ENCODE measurements at regions not wholly inside any gene's neighbourhood (a gene's known extent, or its start where the extent isn't known, plus 50 kb on each side); places are given as distances from the start of the nearest gene placed in this dataset.

DNA sequence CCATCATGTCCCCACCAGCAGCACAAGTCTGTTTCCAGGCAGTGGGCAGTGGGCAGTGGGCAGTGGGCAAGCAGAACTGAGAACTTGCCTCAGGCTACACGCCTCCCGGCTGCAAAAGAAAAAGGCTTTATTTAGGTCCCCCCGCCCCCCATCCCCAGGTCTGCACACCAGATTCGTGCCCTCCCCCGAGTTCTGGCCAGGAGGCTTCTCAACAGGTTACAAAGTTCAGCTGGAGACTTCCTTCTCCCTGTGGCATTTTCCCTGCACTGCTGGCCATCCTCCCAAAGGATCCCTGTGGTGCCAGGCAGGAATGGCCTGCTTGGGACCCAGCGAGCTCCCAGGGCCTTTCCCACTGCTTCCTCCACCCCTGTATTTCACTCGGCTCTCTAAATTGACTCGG, 97.0 kb upstream of the TRIM2 start:
- FAIRE-seq = no peak

DNA sequence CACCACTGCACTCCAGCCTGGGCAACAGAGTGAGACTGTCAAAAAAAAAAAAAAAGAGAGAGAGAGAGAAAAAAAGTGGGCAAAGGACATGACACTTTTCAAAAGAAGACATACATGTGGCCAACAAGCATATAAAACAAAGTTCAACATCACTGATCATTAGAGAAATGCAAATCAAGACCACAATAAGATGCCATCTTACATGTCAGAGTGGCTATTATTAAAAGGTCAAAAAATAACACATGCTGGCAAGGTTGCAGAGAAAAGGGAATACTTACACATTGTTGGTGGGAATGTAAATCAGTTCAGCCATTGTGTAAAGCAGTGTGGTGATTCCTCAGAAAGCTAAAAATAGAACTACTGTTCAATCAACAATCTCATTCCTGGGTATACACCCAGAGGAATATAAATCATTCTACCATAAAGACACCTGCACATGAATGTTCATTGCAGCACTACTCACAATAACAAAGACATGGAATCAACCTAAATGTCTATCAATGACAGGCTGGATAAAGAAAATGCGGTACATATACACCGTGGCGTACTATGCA, 94.9 kb upstream of the TRIM2 start:
- FAIRE-seq = no peak

DNA sequence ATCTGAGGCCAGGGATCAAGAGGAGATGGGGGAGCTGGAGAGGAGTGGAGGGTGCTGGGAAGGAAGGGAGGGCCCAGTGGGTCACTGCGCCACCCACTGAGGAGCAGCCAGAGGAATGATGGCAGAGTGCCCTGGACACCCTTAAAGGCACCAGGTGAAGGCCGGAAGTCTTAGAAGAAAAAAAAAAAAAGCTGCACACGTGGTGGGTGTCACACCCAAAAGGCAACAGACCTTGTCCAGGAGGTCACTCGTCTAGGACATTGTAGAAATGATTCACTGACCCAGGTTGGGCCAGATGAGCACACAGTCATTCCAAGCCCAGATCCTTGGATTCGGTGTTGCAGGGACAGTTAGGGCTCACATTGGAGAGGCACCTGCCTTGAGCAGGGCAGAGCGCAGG, 93.5 kb upstream of the TRIM2 start:
- no peak for FAIRE-seq

DNA sequence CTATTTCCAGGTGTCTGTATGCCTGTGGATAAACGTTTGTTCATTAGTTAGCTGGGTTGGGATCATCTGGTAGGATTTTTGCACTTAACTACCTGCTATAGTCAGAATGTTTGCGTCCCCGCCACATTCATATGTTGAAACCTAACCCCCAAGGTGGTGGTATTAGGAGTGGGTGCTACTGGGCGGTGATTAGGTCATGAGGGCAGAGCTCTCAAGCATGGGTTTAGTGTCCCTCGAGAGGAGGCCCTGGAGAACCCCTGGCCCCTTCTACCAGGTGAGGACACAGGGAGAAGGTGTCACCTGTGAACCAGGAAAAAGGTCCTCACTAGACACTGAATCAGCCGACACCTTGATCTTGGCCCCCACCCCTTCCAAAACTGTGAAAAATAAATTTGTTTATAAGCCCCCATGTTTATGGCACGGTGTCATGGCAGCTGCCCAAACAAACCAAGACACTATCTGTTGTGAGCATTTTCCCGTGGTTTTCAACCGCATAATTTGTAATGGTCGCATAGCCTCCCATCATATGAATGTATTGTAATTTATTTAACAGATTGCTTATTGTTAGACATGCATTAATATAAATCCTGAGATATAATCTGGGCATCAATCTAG, 92.7 kb upstream of the TRIM2 start:
- no peak for FAIRE-seq

DNA sequence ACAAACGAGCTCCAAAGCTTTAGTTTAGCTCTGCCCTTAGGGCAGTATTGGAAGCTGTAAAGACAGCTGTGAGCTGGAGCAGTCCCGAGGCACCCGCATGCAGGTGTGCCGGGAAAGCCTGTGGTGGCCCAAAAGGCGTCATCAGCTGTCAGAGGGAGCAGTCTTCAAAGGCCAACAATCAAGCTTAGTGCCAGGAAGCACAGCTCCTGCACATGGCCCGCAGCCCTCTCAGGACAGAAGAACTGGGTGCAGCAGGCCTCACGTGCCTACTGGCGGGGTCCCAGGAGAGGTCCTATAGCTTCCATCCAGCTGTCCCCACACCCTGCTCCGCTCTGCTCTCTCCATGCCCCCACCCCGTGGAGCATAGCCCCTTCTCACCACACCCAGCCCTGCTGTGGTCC, 92.2 kb upstream of the TRIM2 start:
- FAIRE-seq = no peak

DNA sequence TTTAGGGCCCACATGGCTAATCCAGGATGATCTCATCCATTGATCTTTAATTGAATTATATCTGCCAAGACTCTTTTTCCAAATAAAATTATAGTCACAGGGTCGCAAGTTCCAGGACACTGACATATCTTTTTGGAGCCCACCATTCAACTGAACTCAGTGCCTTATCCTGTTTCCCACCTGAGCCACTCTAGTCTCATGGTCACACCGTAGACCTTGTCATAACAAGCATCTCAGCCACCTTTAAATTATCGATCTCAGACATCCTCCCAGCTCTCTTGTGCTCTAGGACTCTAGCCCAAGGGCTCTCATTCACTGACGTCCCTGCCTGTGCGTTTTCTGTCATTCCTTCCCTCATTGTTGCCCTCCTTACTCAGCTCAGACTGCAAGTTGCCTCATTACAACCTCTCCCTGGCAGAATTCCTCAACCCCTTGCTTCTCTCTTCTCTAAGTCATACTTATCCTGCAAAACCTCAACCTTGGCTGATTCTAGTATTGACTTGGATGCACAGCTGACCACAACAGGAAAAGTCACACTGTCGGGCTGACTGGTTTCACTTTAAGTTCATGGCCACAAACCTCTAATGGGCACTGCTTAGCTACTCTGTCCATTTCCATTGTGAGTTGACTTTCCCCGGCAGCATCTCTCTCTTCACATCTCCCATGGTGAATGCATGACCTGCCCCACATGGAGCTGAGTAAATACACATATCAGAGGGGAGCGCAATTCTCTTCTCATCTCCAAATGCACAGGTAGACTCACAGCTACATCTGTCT, 91.0 kb upstream of the TRIM2 start:
- no peak for FAIRE-seq

DNA sequence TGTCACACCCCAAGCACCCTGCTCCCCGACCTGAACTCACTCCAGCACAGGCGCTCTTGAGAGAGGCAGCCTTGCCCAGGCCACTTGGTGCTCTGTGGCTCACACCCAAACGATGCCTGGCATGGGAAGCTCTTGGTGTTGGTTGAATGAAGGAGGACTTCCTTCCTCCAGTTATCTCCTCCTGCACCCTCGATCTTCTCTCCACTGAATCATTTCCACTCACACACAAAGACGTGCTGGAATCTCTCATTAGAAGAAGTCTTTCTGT, 90.5 kb upstream of the TRIM2 start:
- FAIRE-seq = no peak

DNA sequence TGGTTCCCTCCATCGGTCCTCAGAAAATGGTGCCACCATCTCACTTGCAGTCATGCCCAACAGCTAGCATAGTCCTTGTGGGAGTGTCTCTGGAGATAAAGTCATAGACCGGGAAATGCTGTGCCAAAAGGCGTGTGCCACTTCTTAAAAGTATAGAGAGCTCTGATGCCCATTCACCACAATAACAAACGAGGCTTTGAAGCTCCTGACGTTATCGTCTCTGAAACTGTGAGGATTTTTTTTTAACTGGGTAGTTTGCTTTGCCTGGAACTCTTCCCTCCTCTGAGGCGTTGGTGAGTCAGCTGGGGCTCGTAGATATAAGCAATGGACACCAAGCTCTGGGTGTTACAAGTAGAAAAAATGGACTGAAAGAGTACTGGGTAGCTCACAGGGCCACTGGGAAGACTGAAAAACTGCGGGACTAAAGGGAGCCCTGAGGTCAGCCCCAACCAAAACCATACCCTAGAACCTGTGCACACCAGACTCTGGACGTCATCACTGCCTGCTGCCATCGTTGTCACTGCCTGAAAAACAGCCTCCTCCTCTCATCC, 89.4 kb upstream of the TRIM2 start:
- FAIRE-seq = no peak

DNA sequence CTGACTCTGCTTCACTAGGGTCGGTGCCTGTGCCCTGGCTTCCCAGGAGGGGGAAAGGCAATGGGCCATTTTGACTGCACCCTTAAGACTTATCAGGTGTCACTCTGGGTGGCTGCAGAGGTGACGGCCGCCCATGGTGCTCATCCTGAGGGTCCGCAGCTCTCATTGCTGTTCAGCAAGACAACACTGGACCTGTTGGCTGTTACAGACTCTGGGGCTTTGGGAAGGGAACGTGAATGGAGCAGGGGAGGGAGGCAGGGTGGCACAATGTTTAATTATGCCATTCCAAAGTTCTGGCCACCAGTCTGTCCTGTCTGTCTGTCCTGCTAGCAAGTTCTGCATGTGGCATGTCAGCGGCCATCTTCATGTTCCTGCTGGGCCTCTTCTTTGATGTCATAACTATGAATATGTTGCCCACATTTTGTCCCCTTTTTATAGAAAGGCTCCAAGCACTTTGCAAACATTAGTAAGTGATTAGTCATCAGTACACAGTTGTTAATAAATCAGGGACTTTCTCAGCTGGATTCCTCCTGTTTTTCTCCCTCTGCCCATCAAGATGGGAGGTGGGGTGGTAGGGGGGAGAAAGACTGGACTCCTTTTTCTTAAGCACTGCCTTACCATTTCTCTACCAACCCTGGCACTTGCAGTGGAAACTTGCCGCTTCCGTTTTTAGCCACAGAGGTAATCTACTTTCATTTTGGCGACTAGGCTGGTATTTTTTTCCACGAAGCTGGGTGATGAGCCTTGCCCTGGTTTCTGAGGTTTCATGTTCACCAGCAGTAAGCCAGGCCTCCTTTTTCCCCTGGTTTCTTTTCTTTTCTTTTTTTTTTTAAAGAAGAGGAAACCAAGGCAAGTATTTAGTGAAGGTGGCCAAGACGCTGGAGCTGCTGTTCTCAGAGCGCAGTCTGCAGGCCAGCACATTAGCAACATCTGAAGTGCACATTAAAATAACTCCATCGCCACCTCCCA, 88.6 kb upstream of the TRIM2 start:
- FAIRE-seq = no peak

DNA sequence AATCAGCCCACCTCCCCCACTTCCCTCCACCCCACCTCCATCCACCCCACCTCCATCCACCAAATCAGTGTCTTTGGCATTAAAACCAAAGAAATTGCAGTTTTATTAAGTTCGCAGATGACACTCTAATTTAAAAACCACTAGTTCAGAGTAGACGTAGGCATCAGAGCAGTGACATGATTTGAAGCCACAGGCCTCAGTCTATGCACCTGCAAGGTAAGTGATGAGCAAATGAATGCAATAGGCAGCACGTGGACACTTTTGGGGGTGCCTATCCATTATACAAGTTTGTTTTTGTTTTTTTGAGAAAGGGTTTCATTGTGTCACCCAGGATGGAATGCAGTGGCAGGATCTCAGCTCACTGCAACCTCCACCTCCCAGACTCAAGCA, 88.0 kb upstream of the TRIM2 start:
- no peak for FAIRE-seq

DNA sequence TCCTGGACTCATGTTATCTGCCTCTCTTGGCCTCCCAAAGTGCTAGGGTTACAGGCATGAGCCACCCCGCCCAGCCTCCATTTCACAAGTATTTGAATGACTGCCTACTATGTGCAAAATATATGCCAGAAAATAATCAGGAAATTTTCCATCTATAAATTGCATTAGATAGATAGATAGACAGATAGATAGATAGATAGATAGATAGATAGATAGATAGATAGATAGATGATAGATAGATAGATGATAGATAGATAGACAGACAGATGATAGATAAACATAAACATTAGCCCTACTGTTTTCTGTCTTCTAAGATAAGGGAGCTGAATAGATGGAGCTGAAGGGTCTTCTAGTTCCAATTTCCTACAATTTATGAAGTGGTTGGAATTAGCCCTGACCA, 87.4 kb upstream of the TRIM2 start:
- no peak for FAIRE-seq

DNA sequence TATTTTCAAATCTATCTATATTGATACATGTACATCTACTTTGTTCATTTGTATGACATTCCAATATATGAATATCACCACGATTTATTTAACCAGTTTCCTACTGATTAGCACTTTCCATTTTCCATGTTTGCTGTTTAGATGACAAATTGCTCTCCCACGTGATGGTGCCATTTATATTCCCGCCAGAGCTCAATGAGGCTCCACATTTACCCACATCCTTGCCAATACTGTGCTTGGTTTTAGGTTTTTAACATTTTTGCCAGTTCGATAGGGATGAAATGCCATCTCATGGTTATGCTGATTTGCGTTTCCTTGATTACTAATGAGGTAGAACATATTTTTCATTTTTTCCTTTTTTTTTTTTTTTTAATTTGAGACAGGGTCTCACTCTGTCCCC, 86.7 kb upstream of the TRIM2 start:
- FAIRE-seq = no peak

DNA sequence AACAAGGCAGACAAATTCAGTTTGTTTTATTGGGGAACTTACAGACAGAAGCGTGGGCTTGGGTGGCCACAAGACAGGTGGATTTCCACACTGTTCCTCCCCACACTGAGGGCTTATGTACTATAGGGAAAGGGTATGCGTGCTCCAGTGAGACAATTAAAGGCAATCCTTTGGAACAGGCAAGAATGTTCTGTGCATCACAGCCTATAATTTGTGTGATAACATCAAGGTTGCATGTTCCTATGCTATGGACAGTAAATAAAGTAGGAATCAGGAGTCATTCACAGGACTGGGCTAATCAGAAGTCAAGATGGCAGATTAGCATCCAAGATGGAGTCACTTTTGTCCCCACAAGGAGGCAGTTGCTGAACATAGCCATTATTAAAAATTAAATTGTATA, 84.6 kb upstream of the TRIM2 start:
- FAIRE-seq = no peak

DNA sequence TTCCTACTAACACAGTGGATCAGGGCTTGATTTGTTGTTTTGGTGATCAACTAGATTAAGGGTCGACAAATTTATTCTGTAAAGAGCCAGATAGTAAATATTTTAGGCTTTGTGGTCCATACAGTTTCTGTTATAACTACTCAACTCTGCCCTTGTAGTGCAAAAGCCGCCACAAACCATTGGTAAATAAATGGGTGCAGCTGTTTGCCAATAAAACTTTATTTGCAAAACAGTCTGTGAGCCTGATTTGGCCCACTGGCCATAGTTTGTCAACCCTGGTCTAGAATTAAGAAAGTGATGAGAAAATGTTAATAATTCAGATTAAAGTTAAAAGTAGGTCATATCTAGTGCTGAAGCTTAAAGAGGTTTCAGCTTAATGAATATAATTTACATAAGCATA, 84.0 kb upstream of the TRIM2 start:
- no peak for FAIRE-seq

DNA sequence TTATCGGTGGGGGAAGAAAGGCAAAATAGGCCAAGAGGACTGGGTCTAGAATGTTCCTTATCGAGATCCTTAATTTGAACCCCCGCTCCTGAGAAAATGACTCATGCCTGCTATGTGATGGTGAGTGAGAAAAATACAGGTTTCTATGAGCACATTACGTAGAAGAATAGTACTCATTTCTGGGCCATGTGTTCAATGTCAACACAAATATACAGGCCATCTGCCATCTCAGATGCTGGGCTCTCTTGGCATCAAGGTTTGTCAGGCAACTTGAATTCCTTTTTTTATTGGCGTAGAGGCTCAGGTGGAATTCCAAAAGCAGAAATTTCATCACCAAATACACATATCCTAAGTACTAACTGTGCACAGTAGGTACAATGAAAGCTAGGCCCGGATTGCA, 81.4 kb upstream of the TRIM2 start:
- no peak for FAIRE-seq

DNA sequence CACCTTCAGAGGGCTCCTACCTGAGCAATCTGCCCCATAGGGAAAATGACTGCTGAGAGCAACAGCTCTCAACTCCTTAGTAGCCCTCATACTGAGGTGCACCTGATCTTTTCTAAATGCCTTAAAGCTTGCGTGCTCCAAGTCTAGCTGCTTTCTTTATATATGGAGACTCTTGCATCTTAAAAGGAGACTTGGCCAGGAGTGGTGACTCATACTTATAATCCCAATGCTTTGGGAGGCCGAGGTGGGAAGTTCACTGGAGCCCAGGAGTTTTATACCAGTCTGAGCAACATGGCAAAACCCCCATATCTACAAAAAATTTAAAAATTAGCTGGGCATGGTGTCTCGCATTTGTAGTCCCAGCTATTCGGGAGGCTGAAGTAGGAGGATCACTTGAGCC, 78.1 kb upstream of the TRIM2 start:
- FAIRE-seq = no peak

DNA sequence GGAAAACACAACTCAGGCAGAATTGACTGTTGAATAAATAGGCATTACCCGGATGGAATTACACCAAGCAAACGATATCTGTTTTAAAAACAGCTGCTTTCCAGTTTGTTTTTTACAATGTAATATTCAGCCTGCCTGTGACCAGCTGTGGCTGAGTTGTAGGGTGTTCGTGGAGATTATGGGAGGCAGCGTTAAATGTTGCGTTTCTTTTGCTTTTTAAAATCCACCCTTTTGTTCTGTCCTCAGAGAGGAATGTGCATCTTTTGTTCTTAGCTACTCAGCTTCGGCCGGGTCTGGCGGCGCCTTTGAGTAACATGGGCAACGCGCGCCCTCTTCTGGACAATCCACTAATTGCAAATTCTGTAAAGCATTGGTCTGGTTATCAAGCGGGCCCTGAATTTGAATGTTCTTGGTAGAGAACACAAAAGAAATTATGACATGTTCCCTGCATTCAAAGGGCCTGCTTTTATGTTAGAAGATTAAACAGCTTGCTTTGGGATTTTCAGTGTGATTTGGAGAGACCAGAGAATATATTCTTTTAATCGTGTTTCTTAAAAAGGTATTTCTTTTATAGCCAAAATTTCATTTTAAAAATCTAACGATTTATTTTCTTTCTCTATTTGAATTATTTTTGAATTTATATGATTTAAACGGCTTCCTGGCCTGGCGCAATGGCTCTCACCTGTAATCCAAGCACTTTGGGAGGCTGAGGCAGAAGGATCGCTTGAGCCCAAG, 76.3 kb upstream of the TRIM2 start:
- FAIRE-seq = peak; percentile 89

DNA sequence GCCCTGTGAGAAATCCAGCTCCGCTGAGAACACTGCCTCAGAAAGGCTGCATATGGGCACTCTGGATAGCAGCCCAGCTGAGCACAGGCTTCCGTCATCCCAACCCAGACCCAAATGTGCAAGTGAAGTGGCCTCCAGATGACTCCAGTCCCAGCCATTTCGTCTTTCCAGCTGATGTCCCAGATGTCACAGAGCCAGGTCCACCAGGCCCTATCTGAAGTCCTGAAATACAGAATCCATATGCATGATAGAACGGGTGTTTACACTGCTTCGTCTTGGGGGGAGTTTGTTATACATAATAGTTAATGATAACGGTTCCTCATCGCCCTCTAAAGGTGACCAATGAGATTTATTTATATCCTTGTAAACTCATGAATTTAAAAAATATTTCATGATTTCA, 72.6 kb upstream of the TRIM2 start:
- FAIRE-seq = no peak

DNA sequence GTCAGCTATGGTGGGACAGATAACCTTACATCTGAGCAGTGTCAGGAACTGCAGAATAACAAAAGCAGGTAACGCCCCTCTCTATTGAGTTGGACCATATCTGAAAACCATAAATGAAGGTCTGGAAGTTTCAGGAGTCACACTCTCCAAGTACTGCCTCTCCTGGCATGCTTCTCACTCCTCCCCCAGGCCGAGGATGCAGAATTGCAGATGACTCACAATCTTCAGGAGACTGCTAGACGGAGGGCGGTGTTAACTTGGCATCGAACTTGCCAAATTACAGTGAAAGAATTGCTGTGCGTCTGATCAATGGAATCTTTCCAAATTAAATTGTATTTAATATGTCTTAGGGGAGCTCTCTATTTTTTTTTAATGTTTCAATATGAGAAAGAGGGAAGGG, 67.1 kb upstream of the TRIM2 start:
- no peak for FAIRE-seq

DNA sequence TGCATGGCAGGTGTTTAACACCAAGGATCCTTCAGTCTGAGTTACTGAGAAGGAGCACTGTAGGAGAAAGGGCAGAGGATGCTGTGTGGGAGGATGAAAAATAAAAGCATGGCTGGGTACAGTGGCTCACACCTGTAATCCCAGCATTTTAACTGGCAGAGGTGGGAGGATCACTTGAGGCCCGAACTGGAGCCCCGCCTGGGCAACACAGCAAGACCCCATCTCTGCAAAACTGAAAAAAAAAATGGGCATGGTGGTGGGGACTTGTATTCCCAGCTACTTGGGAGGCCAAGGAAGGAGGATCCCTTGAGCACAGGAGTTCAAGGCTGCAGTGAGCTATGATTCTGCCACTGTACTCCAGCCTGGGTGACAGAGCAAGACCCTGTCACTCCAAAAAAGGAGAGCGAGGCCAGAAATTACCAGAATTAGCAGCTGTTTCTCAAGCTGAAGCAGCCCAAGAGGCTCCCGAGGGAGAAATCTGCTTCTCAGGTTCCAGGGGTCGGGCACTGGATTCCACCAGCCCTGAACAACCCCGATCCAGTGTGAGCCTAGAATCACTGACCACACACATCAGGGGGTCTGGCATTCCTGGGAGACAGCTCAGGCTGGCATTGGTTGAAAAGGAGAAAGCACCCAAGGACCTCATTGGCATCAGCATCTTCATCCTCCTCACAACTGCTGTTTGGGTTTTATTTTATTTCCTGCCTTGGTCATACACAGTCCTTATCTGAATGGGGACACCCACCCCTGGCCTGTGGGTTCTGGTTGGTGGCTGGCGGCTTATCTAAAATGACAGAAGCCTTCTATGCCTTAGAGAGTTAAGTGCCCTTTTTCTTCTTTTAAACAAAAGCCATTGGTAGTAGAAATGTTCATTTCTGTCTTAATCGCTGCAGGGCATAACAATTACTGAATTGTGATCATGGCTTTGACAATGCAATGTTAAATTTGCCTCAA, 66.3 kb upstream of the TRIM2 start:
- no peak for FAIRE-seq

DNA sequence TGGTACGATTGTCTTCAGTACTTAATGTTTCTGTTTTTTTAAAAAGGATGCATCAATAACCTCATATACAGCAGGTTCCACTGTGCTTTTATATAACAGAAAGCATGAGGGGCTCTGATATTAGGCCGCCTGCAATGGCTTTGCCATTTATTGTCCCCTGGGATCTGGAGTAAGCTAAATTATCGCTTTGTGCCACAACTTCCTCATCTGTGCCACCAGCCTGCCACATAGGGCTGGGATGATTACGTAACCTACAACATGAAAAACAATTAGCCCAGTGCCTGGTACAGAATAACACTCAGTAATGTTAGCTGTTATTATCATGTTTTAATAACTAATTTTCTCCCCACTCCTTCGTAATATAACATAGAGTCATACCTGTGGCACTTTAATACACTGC, 65.5 kb upstream of the TRIM2 start:
- no peak for FAIRE-seq
